ENCODE measurements at regions not wholly inside any gene's neighbourhood (a gene's known extent, or its start where the extent isn't known, plus 50 kb on each side); places are given as distances from the start of the nearest gene placed in this dataset.

DNA sequence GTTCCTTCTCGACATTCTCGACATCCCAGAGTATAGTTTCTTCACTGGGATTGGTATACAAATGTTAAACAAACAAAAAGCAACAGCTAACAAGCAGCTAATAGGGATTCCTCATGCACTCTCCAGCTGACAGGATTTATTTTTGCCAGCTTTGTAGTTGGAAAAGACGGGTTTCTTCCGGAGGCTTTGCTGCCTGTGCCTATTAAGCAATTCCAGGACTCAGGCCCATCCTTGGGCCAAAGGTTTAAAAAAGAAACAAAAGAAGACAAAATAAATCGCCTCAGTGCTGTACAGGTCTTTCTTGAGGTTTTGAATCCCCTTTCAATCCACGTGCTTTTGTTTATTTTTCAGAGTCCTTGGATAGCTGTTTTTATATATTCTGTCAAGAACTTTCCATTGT is 1414.5 kb upstream of the PCDH9 start:
- Histone ChIP-seq H3K9me2 (replicated peaks; ENCODE audit: low read length) (no peaks in the 10 kb centered on the region), H3K4me2 (ENCODE audit: low read length) (no peak overlapping the region), H3K27me3 (ENCODE audit: low read length) (no peaks in the 10 kb centered on the region), H3K36me3 (ENCODE audit: low read depth, low read length) (no peaks in the 10 kb centered on the region), H2AFZ (ENCODE audit: low read length) (no peak overlapping the region), H3F3A (ENCODE audit: low read length, unreplicated experiment) (no peaks in the 10 kb centered on the region), H4K20me1 (ENCODE audit: low read length) (no peaks in the 10 kb centered on the region), H3K9ac (ENCODE audit: low read length) (no peak overlapping the region), H3K79me2 (ENCODE audit: low read length) (no peaks in the 10 kb centered on the region), H3K9me3 (ENCODE audit: low read length) (no peaks in the 10 kb centered on the region), H3K4me1 (ENCODE audit: insufficient read depth, low read length) (no peaks in the 10 kb centered on the region), H3K27ac (ENCODE audit: low read length) (no peak overlapping the region), H3K4me3 (ENCODE audit: low read length) (no peak overlapping the region)
- no peak for DNase-seq
- no TSS peak for BruUV-seq (replicated peaks)
- ChIA-PET CTCF (no interaction called here), POLR2A (ENCODE audit: unreplicated experiment) (no interaction called here)
- ATAC-seq: no peak
- intact Hi-C loops (cut with micrococcal nuclease): no loop called here
- TF ChIP-seq, protein P1, sequence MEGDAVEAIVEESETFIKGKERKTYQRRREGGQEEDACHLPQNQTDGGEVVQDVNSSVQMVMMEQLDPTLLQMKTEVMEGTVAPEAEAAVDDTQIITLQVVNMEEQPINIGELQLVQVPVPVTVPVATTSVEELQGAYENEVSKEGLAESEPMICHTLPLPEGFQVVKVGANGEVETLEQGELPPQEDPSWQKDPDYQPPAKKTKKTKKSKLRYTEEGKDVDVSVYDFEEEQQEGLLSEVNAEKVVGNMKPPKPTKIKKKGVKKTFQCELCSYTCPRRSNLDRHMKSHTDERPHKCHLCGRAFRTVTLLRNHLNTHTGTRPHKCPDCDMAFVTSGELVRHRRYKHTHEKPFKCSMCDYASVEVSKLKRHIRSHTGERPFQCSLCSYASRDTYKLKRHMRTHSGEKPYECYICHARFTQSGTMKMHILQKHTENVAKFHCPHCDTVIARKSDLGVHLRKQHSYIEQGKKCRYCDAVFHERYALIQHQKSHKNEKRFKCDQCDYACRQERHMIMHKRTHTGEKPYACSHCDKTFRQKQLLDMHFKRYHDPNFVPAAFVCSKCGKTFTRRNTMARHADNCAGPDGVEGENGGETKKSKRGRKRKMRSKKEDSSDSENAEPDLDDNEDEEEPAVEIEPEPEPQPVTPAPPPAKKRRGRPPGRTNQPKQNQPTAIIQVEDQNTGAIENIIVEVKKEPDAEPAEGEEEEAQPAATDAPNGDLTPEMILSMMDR (conservative IDR thresholded peaks at IDR 0.05; ENCODE audit: low read depth, low read length): no peak
- no peak for TF ChIP-seq EZH2phosphoT487 (IDR thresholded peaks at IDR 0.05; ENCODE audit: borderline replicate concordance, low read length)
- no peak for TF ChIP-seq EZH2 (IDR thresholded peaks at IDR 0.05; ENCODE audit: low read length, unreplicated experiment)

- POLR2A ChIA-PET (ENCODE audit: unreplicated experiment): no interaction called here
These were observed 1406.6 kb upstream of the PCDH9 start for GRCh38 chr13:68636784-68637183.

GRCh38 chr13:68628994-68629393 is 1398.9 kb upstream of the PCDH9 start:
- intact Hi-C loops (cut with micrococcal nuclease): no loop called here
- CTCF ChIA-PET: no interaction called here

More at GRCh38 chr13:68636784-68637183, 1406.6 kb upstream of the PCDH9 start:
- intact Hi-C loops (cut with micrococcal nuclease): no loop called here
- Histone ChIP-seq H3K4me2 (ENCODE audit: low read length) (no peak overlapping the region), H3K27me3 (ENCODE audit: low read length) (no peaks in the 10 kb centered on the region), H3K9ac (ENCODE audit: low read length) (no peak overlapping the region), H3K79me2 (ENCODE audit: low read length) (no peaks in the 10 kb centered on the region), H3F3A (ENCODE audit: low read length, unreplicated experiment) (no peaks in the 10 kb centered on the region), H3K4me1 (ENCODE audit: insufficient read depth, low read length) (no peaks in the 10 kb centered on the region), H4K20me1 (ENCODE audit: low read length) (no peaks in the 10 kb centered on the region), H3K9me2 (replicated peaks; ENCODE audit: low read length) (no peaks in the 10 kb centered on the region), H3K27ac (ENCODE audit: low read length) (no peak overlapping the region), H3K36me3 (ENCODE audit: low read depth, low read length) (no peaks in the 10 kb centered on the region), H2AFZ (ENCODE audit: low read length) (no peak overlapping the region), H3K4me3 (ENCODE audit: low read length) (no peak overlapping the region), H3K9me3 (ENCODE audit: low read length) (no peaks in the 10 kb centered on the region)
- TF ChIP-seq EZH2phosphoT487 (IDR thresholded peaks at IDR 0.05; ENCODE audit: borderline replicate concordance, low read length) (no peak), EZH2 (IDR thresholded peaks at IDR 0.05; ENCODE audit: low read length, unreplicated experiment) (no peak)
- TF ChIP-seq, protein P1 (conservative IDR thresholded peaks at IDR 0.05; ENCODE audit: low read depth, low read length): no peak
- DNase-seq (no peak), ATAC-seq (no peak)
- BruUV-seq (replicated peaks): no TSS peak
- CTCF ChIA-PET: no interaction called here

More at GRCh38 chr13:68628994-68629393, 1398.9 kb upstream of the PCDH9 start:
- H3K27me3 ChIP-seq (ENCODE audit: low read length): no peaks in the 10 kb centered on the region
- H3K4me3 ChIP-seq (ENCODE audit: low read length): no peak overlapping the region
- no peak overlapping the region for H3K27ac ChIP-seq (ENCODE audit: low read length)
- DNase-seq (no peak), ATAC-seq (no peak)
- no peaks in the 10 kb centered on the region for H3K79me2 ChIP-seq (ENCODE audit: low read length)
- no peak overlapping the region for H3K9ac ChIP-seq (ENCODE audit: low read length)
- no peaks in the 10 kb centered on the region for H3K9me3 ChIP-seq (ENCODE audit: low read length)
- H4K20me1 ChIP-seq (ENCODE audit: low read length): no peaks in the 10 kb centered on the region
- BruUV-seq (replicated peaks): no TSS peak
- no peaks in the 10 kb centered on the region for H3F3A ChIP-seq (ENCODE audit: low read length, unreplicated experiment)
- H3K4me2 ChIP-seq (ENCODE audit: low read length): no peak overlapping the region
- no peaks in the 10 kb centered on the region for H3K36me3 ChIP-seq (ENCODE audit: low read depth, low read length)
- H3K4me1 ChIP-seq (ENCODE audit: insufficient read depth, low read length): no peaks in the 10 kb centered on the region
- TF ChIP-seq, protein P1 (conservative IDR thresholded peaks at IDR 0.05; ENCODE audit: low read depth, low read length): no peak
- TF ChIP-seq EZH2 (IDR thresholded peaks at IDR 0.05; ENCODE audit: low read length, unreplicated experiment) (no peak), EZH2phosphoT487 (IDR thresholded peaks at IDR 0.05; ENCODE audit: borderline replicate concordance, low read length) (no peak)
- H2AFZ ChIP-seq (ENCODE audit: low read length): no peak overlapping the region
- POLR2A ChIA-PET (ENCODE audit: unreplicated experiment): no interaction called here
- H3K9me2 ChIP-seq (replicated peaks; ENCODE audit: low read length): no peaks in the 10 kb centered on the region

Data from PC-3 (cell line).